Erythroblast (primary cell): ENCODE measurements at regions not wholly inside any gene's neighbourhood (a gene's known extent, or its start where the extent isn't known, plus 50 kb on each side); places are given as distances from the start of the nearest gene placed in this dataset.
"Not testable (repeated sequence)": the region's sequence is repeated elsewhere in the genome, so short reads cannot be mapped to it uniquely, and the experiment has no call there.

Experiments used
- GATA1 ChIP-seq: IDR thresholded peaks from 2 replicates; pipeline ENCODE4 v1.6.1; 2011; ENCODE audit warnings: low read depth, mild to moderate bottlenecking, control low read depth, low read length, moderate library complexity
- POLR2A ChIP-seq: IDR thresholded peaks from 2 replicates; pipeline ENCODE4 v1.6.1; 2011; ENCODE audit warnings: mild to moderate bottlenecking, low read length

GRCh38 chr10:26634111-26634510 lies 63.4 kb upstream of the PDSS1 start:
- not testable (repeated sequence) for TF ChIP-seq POLR2A, GATA1
